HCT116 (cell line): ENCODE measurements at regions not wholly inside any gene's neighbourhood (a gene's known extent, or its start where the extent isn't known, plus 50 kb on each side); places are given as distances from the start of the nearest gene placed in this dataset.

Source experiments
- ATAC-seq: fragments of 200-7000 bp; cut with Tn5 transposase; 2 replicates; pipeline ENCODE4 v1.9.1; 2020; ENCODE audit warnings: mild to moderate bottlenecking, moderate library complexity
- BruUV-seq: library from RNA; stranded (reverse); fragments of 400-500 nt; replicated peaks from 2 replicates; lab custom pipeline; 2021; lab: Mats Ljungman, UMichigan
- CTCF ChIA-PET: fragments of 300-600 bp; sonication (Branson Sonifier 250); formaldehyde crosslinking; loops from one replicate; lab custom pipeline; 2021; ENCODE audit warnings: antibody characterized with exemption; lab: Charles Lee
- POLR2A ChIA-PET: fragments of 300-600, 350-600 bp; sonication (Branson Sonifier 250); formaldehyde crosslinking; loops from one replicate; lab custom pipeline; 2021; ENCODE audit warnings: antibody characterized with exemption; lab: Charles Lee
- RAD21 ChIA-PET, 2 experiments: fragments of 300-600 bp; sonication (Branson Sonifier 250); formaldehyde crosslinking; loops; one replicate each; lab custom pipeline; 2023; ENCODE audit warnings: low total read pairs in 2 of 2; ENCODE audit not compliant: uncharacterized antibody in 2 of 2, unreplicated experiment in 2 of 2, low non-redundant PET in 1 of 2; lab: Charles Lee
- DNase-seq: peaks from one replicate; pipeline ENCODE4 v3.0.0-alpha.2; 2010; ENCODE audit warnings: low read depth, low spot score
- H2AFZ ChIP-seq: fragments of 200-600 bp; shearing (Covaris generic), sonication (generic); 2 replicates; pipeline ENCODE4 v1.6.1; 2017; ENCODE audit warnings: low read depth, mixed run types, mixed read lengths, antibody characterized with exemption, low read length; ENCODE audit not compliant: poor library complexity, severe bottlenecking
- H3K27ac ChIP-seq: 2 replicates; pipeline ENCODE4 v1.5.1; 2012; ENCODE audit warnings: low read depth, low read length
- H3K27me3 ChIP-seq: fragments of 200-600 bp; sonication (generic); 2 replicates; pipeline ENCODE4 v1.6.1; 2016; ENCODE audit warnings: mixed run types, low read length, mixed read lengths; ENCODE audit not compliant: insufficient read depth
- H3K36me3 ChIP-seq, 2 experiments: fragments of 200-500 bp in 1 of 2; fragments of 200-600 bp in 1 of 2; sonication (Bioruptor generic) in 1 of 2; sonication (generic) in 1 of 2; 2 replicates each; pipeline versions ENCODE4 v1.5.1 to v1.6.1; 2014 to 2016; ENCODE audit warnings: low read length in 2 of 2, inconsistent platforms in 1 of 2, mixed read lengths in 1 of 2, mixed run types in 1 of 2; ENCODE audit not compliant: insufficient read depth in 2 of 2, control insufficient read depth in 1 of 2
- H3K4me1 ChIP-seq, 2 experiments: fragments of 200-600 bp in 1 of 2; sonication (generic) in 1 of 2; 2 replicates each; pipeline versions ENCODE4 v1.5.1 to v1.6.1; 2012 to 2017; ENCODE audit warnings: low read length in 2 of 2, inconsistent platforms in 1 of 2, mild to moderate bottlenecking in 1 of 2, mixed read lengths in 1 of 2, mixed run types in 1 of 2, moderate library complexity in 1 of 2; ENCODE audit not compliant: insufficient read depth in 2 of 2, control insufficient read depth in 1 of 2
- H3K4me2 ChIP-seq: fragments of 200-600 bp; sonication (generic); 2 replicates; pipeline ENCODE4 v1.6.1; 2017; ENCODE audit warnings: mixed run types, low read length, mixed read lengths
- H3K4me3 ChIP-seq, 2 experiments: fragments of 200-600 bp in 1 of 2; sonication (generic) in 1 of 2; replicated peaks in 1 of 2; 2 replicates each; pipeline ENCODE4 v1.5.1; 2011 to 2016; ENCODE audit warnings: low read length in 2 of 2, control low read depth in 1 of 2, low read depth in 1 of 2, mild to moderate bottlenecking in 1 of 2, mixed read lengths in 1 of 2, mixed run types in 1 of 2
- H3K79me2 ChIP-seq: fragments of 200-600 bp; sonication (generic); 2 replicates; pipeline ENCODE4 v1.6.1; 2017; ENCODE audit warnings: mild to moderate bottlenecking, mixed run types, low read length, moderate library complexity, mixed read lengths; ENCODE audit not compliant: insufficient read depth
- H3K9ac ChIP-seq: fragments of 200-600 bp; sonication (generic); 2 replicates; pipeline ENCODE4 v1.6.1; 2016; ENCODE audit warnings: low read length, mixed read lengths
- H3K9me2 ChIP-seq: fragments of 200-600 bp; sonication (generic), shearing (Covaris generic); 2 replicates; pipeline ENCODE4 v1.6.1; 2017; ENCODE audit warnings: mixed run types, mild to moderate bottlenecking, moderate library complexity; ENCODE audit not compliant: insufficient read depth
- H3K9me3 ChIP-seq, 2 experiments: fragments of 200-500 bp in 1 of 2; fragments of 200-600 bp in 1 of 2; sonication (Bioruptor generic) in 1 of 2; sonication (generic) in 1 of 2; 2 replicates each; pipeline ENCODE4 v1.6.1; 2014 to 2017; ENCODE audit warnings: low read length in 2 of 2, mixed read lengths in 2 of 2, inconsistent platforms in 1 of 2, low read depth in 1 of 2, mild to moderate bottlenecking in 1 of 2, mixed run types in 1 of 2, moderate library complexity in 1 of 2; ENCODE audit not compliant: control insufficient read depth in 1 of 2, insufficient read depth in 1 of 2
- H4K20me1 ChIP-seq: fragments of 200-600 bp; sonication (generic), shearing (Covaris generic); 2 replicates; pipeline ENCODE4 v1.6.1; 2017; ENCODE audit warnings: mixed run types, mild to moderate bottlenecking, moderate library complexity; ENCODE audit not compliant: insufficient read depth
- ATF3 ChIP-seq: IDR thresholded peaks from 2 replicates; pipeline ENCODE4 v1.6.1; 2012
- CBX3 ChIP-seq: IDR thresholded peaks from 2 replicates; pipeline ENCODE4 v1.6.1; 2012; ENCODE audit warnings: low read depth
- CEBPB ChIP-seq: IDR thresholded peaks from 2 replicates; pipeline ENCODE4 v1.6.1; 2012; ENCODE audit warnings: low read depth
- EGR1 ChIP-seq: IDR thresholded peaks from 2 replicates; pipeline ENCODE4 v1.6.1; 2012; ENCODE audit warnings: low read depth
- ELF1 ChIP-seq: IDR thresholded peaks from 2 replicates; pipeline ENCODE4 v1.6.1; 2012; ENCODE audit warnings: low read depth, borderline replicate concordance
- EZH2 ChIP-seq: fragments of 200-600 bp; sonication (generic); IDR thresholded peaks from 2 replicates; pipeline ENCODE4 v1.6.1; 2017; ENCODE audit warnings: antibody characterized with exemption, mixed run types
- EZH2phosphoT487 ChIP-seq: fragments of 200-600 bp; IDR thresholded peaks from 2 replicates; pipeline ENCODE4 v1.6.1; 2018; ENCODE audit warnings: antibody characterized with exemption, borderline replicate concordance
- JUND ChIP-seq: IDR thresholded peaks from 2 replicates; pipeline ENCODE4 v1.6.1; 2012
- MAX ChIP-seq: IDR thresholded peaks from 2 replicates; pipeline ENCODE4 v1.6.1; 2012
- POLR2A ChIP-seq: IDR thresholded peaks from 2 replicates; pipeline ENCODE4 v1.7.0; 2011; ENCODE audit warnings: borderline replicate concordance; ENCODE audit not compliant: insufficient read depth, insufficient read length; ENCODE audit errors: extremely low read depth
- SP1 ChIP-seq: IDR thresholded peaks from 2 replicates; pipeline ENCODE4 v1.6.1; 2012; ENCODE audit warnings: low read depth
- ZBTB33 ChIP-seq: IDR thresholded peaks from 2 replicates; pipeline ENCODE4 v1.6.1; 2011; ENCODE audit warnings: mild to moderate bottlenecking, low read length, moderate library complexity; ENCODE audit not compliant: insufficient replicate concordance; ENCODE audit errors: extremely low read depth
- ZFX ChIP-seq: fragments of 450-650 bp; IDR thresholded peaks from 2 replicates; pipeline ENCODE4 v1.6.1; 2017
- intact Hi-C: fragments of 100-400 bp; cut with micrococcal nuclease; formaldehyde crosslinking; loops from 2 replicates; pipeline ENCODE4 v1.10.0; 2022

GRCh38 chr12:90841336-90841735, 113.6 kb downstream of the CCER1 start:
- no peak for DNase-seq
- CTCF ChIA-PET: interaction anchor here (1.8 kb wide), 1 partner anchor 13 kb away, joined by 4 read pairs; no protein-coding TSS in a partner anchor
- Histone ChIP-seq H3K9me3 (no peaks in the 10 kb centered on the region), H3K4me1 (no peaks in the 10 kb centered on the region), H3K4me2 (no peak overlapping the region), H4K20me1 (no peaks in the 10 kb centered on the region), H3K36me3 (no peaks in the 10 kb centered on the region), H3K27me3 (no peaks in the 10 kb centered on the region), H3K9me2 (no peaks in the 10 kb centered on the region), H3K79me2 (no peaks in the 10 kb centered on the region), H3K4me3 (no peak overlapping the region), H2AFZ (no peak overlapping the region), H3K27ac (no peak overlapping the region), H3K9ac (no peak overlapping the region)
- TF ChIP-seq EGR1 (no peak), EZH2 (no peak), CEBPB (no peak), ZBTB33 (no peak), EZH2phosphoT487 (no peak), POLR2A (no peak), ATF3 (no peak), SP1 (no peak), ELF1 (no peak), JUND (no peak), ZFX (no peak), MAX (no peak), CBX3 (no peak)
- intact Hi-C loops: no loop called here
- POLR2A ChIA-PET: no interaction called here
- RAD21 ChIA-PET: no interaction called here
- ATAC-seq: no peak
- no TSS peak for BruUV-seq
